Prostate gland (tissue), 2 donors: ENCODE measurements at regions not wholly inside any gene's neighbourhood (a gene's known extent, or its start where the extent isn't known, plus 50 kb on each side); places are given as distances from the start of the nearest gene placed in this dataset.

Source experiments
- DNase-seq: peaks from one replicate; pipeline ENCODE4 v3.0.0-alpha.2; 2019; ENCODE audit warnings: low spot score
- H3K27ac ChIP-seq, 2 donors: fragments of 200-600 bp; sonication (generic); 2 replicates each; pipeline ENCODE4 v1.5.1; 2017 to 2019
- H3K27me3 ChIP-seq: fragments of 200-600 bp; sonication (generic); replicated peaks from 2 replicates; pipeline ENCODE4 v1.5.1; 2019; ENCODE audit not compliant: insufficient read depth
- H3K36me3 ChIP-seq, 2 donors: fragments of 200-600 bp; sonication (generic); 1 replicate in 1 of 2; 2 replicates in 1 of 2; pipeline versions ENCODE4 v1.5.1 to v1.8.1; 2017 to 2019
- H3K4me1 ChIP-seq: fragments of 200-600 bp; sonication (generic); replicated peaks from 2 replicates; pipeline ENCODE4 v1.5.1; 2019
- H3K4me3 ChIP-seq, 2 donors: fragments of 200-600 bp; sonication (generic); 2 replicates each; pipeline ENCODE4 v1.5.1; 2017 to 2019
- H3K9me3 ChIP-seq: fragments of 200-600 bp; sonication (generic); 2 replicates; pipeline ENCODE4 v1.5.1; 2017
- CTCF ChIP-seq, 4 experiments: fragments of 200-600 bp in 2 of 4; fragments of 450-650 bp in 2 of 4; sonication (generic) in 2 of 4; IDR thresholded peaks; 1 replicate in 3 of 4; 2 replicates in 1 of 4; pipeline ENCODE4 v1.5.1; 2016 to 2019; ENCODE audit warnings: antibody characterized with exemption in 4 of 4, mild to moderate bottlenecking in 2 of 4, moderate library complexity in 2 of 4
- POLR2A ChIP-seq: fragments of 450-650 bp; IDR thresholded peaks from one replicate; pipeline ENCODE4 v1.6.1; 2016; ENCODE audit warnings: antibody characterized with exemption, mild to moderate bottlenecking
- POLR2AphosphoS5 ChIP-seq: sonication (generic); formaldehyde crosslinking; IDR thresholded peaks from one replicate; pipeline ENCODE4 v1.6.1; 2017; ENCODE audit warnings: antibody characterized with exemption
- WGBS: methylation state at CpG from one replicate; pipeline ENCODE4 v1.1.5; 2018; 5-methylcytosine and 5-hydroxymethylcytosine counted together
- intact Hi-C: fragments of 100-400 bp; cut with DNase I; formaldehyde crosslinking; loops from one replicate; pipeline ENCODE4 v1.14.2; 2022

- Histone ChIP-seq H3K36me3 (no peaks in the 10 kb centered on the region), H3K4me1 (no peaks in the 10 kb centered on the region), H3K4me3 (no peak overlapping the region), H3K9me3 (no peaks in the 10 kb centered on the region), H3K27ac (no peak overlapping the region), H3K27me3 (no peaks in the 10 kb centered on the region)
- intact Hi-C loops: no loop called here
- TF ChIP-seq POLR2A (no peak), POLR2AphosphoS5 (no peak)
- no peak for DNase-seq
- 87% methylated on average over 9 of the region's 9 CpGs for WGBS
Measured at GRCh38 chr5:163963881-163964280, 458.5 kb downstream of the MAT2B start.

- intact Hi-C loops: no loop called here
- no peak overlapping the region for H3K4me3 ChIP-seq
- 43% methylated on average over 3 of the region's 3 CpGs for WGBS
- DNase-seq: no peak
- H3K27me3 ChIP-seq: no peaks in the 10 kb centered on the region
- H3K4me1 ChIP-seq: no peaks in the 10 kb centered on the region
- no peak overlapping the region for H3K27ac ChIP-seq
- H3K36me3 ChIP-seq: no peaks in the 10 kb centered on the region
- TF ChIP-seq CTCF (IDR thresholded peaks at IDR 0.05) (no peak), POLR2AphosphoS5 (no peak), POLR2A (no peak)
- no peaks in the 10 kb centered on the region for H3K9me3 ChIP-seq
Measured at GRCh38 chr5:163964671-163965070, 459.3 kb downstream of the MAT2B start.

GRCh38 chr5:163967268-163967667, 461.8 kb downstream of the MAT2B start:
- no peaks in the 10 kb centered on the region for H3K36me3 ChIP-seq
- no peaks in the 10 kb centered on the region for H3K9me3 ChIP-seq
- no peaks in the 10 kb centered on the region for H3K4me1 ChIP-seq
- H3K27ac ChIP-seq: no peak overlapping the region
- DNase-seq: no peak
- intact Hi-C loops: no loop called here
- no peak overlapping the region for H3K4me3 ChIP-seq
- no peaks in the 10 kb centered on the region for H3K27me3 ChIP-seq
- TF ChIP-seq CTCF (IDR thresholded peaks at IDR 0.05) (no peak), POLR2AphosphoS5 (no peak), POLR2A (no peak)
- WGBS: 18% methylated on average over 1 of the region's 1 CpG

GRCh38 chr5:163968651-163969050, 463.2 kb downstream of the MAT2B start:
- intact Hi-C loops: no loop called here
- Histone ChIP-seq H3K4me3 (no peak overlapping the region), H3K27me3 (no peaks in the 10 kb centered on the region), H3K27ac (no peak overlapping the region), H3K4me1 (no peaks in the 10 kb centered on the region), H3K9me3 (no peaks in the 10 kb centered on the region), H3K36me3 (no peaks in the 10 kb centered on the region)
- no peak for TF ChIP-seq CTCF (IDR thresholded peaks at IDR 0.05)
- TF ChIP-seq POLR2AphosphoS5: no peak
- no peak for TF ChIP-seq POLR2A
- WGBS: 45% methylated on average over 2 of the region's 2 CpGs
- DNase-seq: no peak

- DNase-seq: no peak
- WGBS: 69% methylated on average over 3 of the region's 3 CpGs
- TF ChIP-seq POLR2A (no peak), CTCF (IDR thresholded peaks at IDR 0.05) (no peak), POLR2AphosphoS5 (no peak)
- Histone ChIP-seq H3K27me3 (no peaks in the 10 kb centered on the region), H3K9me3 (no peaks in the 10 kb centered on the region), H3K27ac (no peak overlapping the region), H3K36me3 (no peaks in the 10 kb centered on the region), H3K4me1 (no peaks in the 10 kb centered on the region), H3K4me3 (no peak overlapping the region)
- intact Hi-C loops: no loop called here
Measured at GRCh38 chr5:163976696-163977095, 471.3 kb downstream of the MAT2B start.
